ENCODE measurements at regions not wholly inside any gene's neighbourhood (a gene's known extent, or its start where the extent isn't known, plus 50 kb on each side); places are given as distances from the start of the nearest gene placed in this dataset.

DNA sequence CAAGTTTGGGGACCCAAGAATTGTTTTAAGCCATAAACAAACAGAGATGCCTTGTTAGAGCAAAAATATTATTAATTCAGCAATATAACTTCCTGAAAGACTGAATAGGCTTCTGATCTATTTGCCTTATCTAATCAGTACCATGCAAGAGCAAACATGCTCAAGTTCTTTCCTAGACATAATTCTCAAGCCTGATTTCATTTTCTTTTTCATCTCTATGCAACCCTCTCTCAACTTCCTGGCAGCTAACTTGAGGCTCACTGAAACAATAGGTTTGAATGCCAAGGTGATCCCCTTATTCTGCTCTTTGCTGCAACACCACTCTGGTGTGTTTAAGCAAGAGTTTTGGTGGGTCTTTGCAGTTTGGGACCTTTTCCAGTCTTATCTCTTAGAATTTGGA, 230.9 kb upstream of the CD96 start:
- H2BK20ac ChIP-seq (ENCODE audit: low read depth, low read length, poor library complexity, severe bottlenecking): no peak overlapping the region
- H3K4ac ChIP-seq (ENCODE audit: low read depth, low read length): no peak overlapping the region
- H4K20me1 ChIP-seq (ENCODE audit: control insufficient read depth, insufficient read depth, insufficient read length): no peaks in the 10 kb centered on the region
- H2BK12ac ChIP-seq (ENCODE audit: insufficient read length, low read depth, low read length): no peak overlapping the region
- no peak overlapping the region for H3T11ph ChIP-seq (ENCODE audit: low read length)
- no peak overlapping the region for H2BK15ac ChIP-seq (ENCODE audit: low read depth, low read length)
- no peak overlapping the region for H3K18ac ChIP-seq (ENCODE audit: insufficient read length, low read depth, low read length)
- no peak for DNase-seq
- H3K79me2 ChIP-seq (ENCODE audit: insufficient read depth, low read length): no peaks in the 10 kb centered on the region
- Mint-ChIP-seq H3K4me3 (no peak overlapping the region), H3K27ac (no peak overlapping the region; a peak in 1 of 7 replicates), H3K4me1 (no peaks in the 10 kb centered on the region), H3K27me3 (ENCODE audit: low read depth) (no peaks in the 10 kb centered on the region), H3K36me3 (ENCODE audit: insufficient read depth in 1 of 3, low read depth in 3 of 3) (no peaks in the 10 kb centered on the region), H3K9me3 (no peaks in the 10 kb centered on the region)
- H3K23me2 ChIP-seq (ENCODE audit: insufficient read length, low read depth, low read length, poor library complexity, severe bottlenecking): no peaks in the 10 kb centered on the region
- H2AFZ ChIP-seq (ENCODE audit: low read length): no peak overlapping the region
- H3K27ac ChIP-seq (ENCODE audit: insufficient read length, low read depth, low read length): no peak overlapping the region
- H4K5ac ChIP-seq (ENCODE audit: insufficient read length, low read depth, low read length): no peak overlapping the region
- TF ChIP-seq, protein P1, sequence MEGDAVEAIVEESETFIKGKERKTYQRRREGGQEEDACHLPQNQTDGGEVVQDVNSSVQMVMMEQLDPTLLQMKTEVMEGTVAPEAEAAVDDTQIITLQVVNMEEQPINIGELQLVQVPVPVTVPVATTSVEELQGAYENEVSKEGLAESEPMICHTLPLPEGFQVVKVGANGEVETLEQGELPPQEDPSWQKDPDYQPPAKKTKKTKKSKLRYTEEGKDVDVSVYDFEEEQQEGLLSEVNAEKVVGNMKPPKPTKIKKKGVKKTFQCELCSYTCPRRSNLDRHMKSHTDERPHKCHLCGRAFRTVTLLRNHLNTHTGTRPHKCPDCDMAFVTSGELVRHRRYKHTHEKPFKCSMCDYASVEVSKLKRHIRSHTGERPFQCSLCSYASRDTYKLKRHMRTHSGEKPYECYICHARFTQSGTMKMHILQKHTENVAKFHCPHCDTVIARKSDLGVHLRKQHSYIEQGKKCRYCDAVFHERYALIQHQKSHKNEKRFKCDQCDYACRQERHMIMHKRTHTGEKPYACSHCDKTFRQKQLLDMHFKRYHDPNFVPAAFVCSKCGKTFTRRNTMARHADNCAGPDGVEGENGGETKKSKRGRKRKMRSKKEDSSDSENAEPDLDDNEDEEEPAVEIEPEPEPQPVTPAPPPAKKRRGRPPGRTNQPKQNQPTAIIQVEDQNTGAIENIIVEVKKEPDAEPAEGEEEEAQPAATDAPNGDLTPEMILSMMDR (conservative IDR thresholded peaks at IDR 0.05): no peak
- no peak overlapping the region for H3K4me2 ChIP-seq (ENCODE audit: insufficient read depth, insufficient read length, low read length)
- no peak overlapping the region for H4K91ac ChIP-seq (ENCODE audit: insufficient read length, low read depth, low read length)
- H3K23ac ChIP-seq (ENCODE audit: insufficient read length, low read depth, low read length): no peak overlapping the region
- H3K56ac ChIP-seq (ENCODE audit: insufficient read length, low read depth, low read length): no peak overlapping the region
- no peak overlapping the region for H3K9ac ChIP-seq (ENCODE audit: extremely low read depth, insufficient read length, low read length)
- H2BK120ac ChIP-seq (ENCODE audit: low read depth, low read length, poor library complexity, severe bottlenecking): no peak overlapping the region
- no peaks in the 10 kb centered on the region for H3K4me1 ChIP-seq (ENCODE audit: insufficient read depth, low read length)
- H3K79me1 ChIP-seq (ENCODE audit: insufficient read depth, low read depth, low read length, poor library complexity, severe bottlenecking): no peaks in the 10 kb centered on the region
- no peaks in the 10 kb centered on the region for H3K27me3 ChIP-seq (ENCODE audit: insufficient read depth, low read length)
- no peak overlapping the region for H2AK5ac ChIP-seq (ENCODE audit: insufficient read length, low read length)
- no peaks in the 10 kb centered on the region for H3K9me3 ChIP-seq (ENCODE audit: control insufficient read depth, low read depth, low read length)
- H4K8ac ChIP-seq (replicated peaks; ENCODE audit: insufficient read length, low read depth, low read length): no peak overlapping the region
- H2BK5ac ChIP-seq (ENCODE audit: insufficient read length, low read length): no peak overlapping the region
- H3K14ac ChIP-seq (ENCODE audit: insufficient read depth, low read length): no peak overlapping the region
